ENCODE measurements at regions not wholly inside any gene's neighbourhood (a gene's known extent, or its start where the extent isn't known, plus 50 kb on each side); places are given as distances from the start of the nearest gene placed in this dataset.
"Not testable (repeated sequence)": the region's sequence is repeated elsewhere in the genome, so short reads cannot be mapped to it uniquely, and the experiment has no call there.

- ChIA-PET CTCF (interaction anchor here (1.0 kb wide), 1 partner anchor 23 kb away, joined by 4 read pairs; no protein-coding TSS in a partner anchor), POLR2A (no interaction called here)
- H3K4me3 ChIP-seq (ENCODE audit: low read depth, low read length) = no peak overlapping the region
- DNase-seq (ENCODE audit: low read depth, low spot score) = no peak
- TF ChIP-seq CTCF (IDR thresholded peaks at IDR 0.05; ENCODE audit: insufficient read depth, low read length, missing control alignments) = no peak
These were observed 298.9 kb upstream of the NCKAP5 start for GRCh38 chr2:133867166-133867565.

GRCh38 chr2:133871545-133872209 lies 303.4 kb upstream of the NCKAP5 start:
- CTCF ChIA-PET = no interaction called here
- no peak for DNase-seq (ENCODE audit: low read depth, low spot score)
- no peak for TF ChIP-seq CTCF (IDR thresholded peaks at IDR 0.05; ENCODE audit: insufficient read depth, low read length, missing control alignments)
- POLR2A ChIA-PET = no interaction called here
- no peak overlapping the region for H3K4me3 ChIP-seq (ENCODE audit: low read depth, low read length)

GRCh38 chr2:133878326-133878725 lies 310.1 kb upstream of the NCKAP5 start:
- DNase-seq (ENCODE audit: low read depth, low spot score) = no peak
- ChIA-PET POLR2A (no interaction called here), CTCF (interaction anchor here (1.0 kb wide), 1 partner anchor 9 kb away, joined by 4 read pairs; no protein-coding TSS in a partner anchor)
- no peak for TF ChIP-seq CTCF (IDR thresholded peaks at IDR 0.05; ENCODE audit: insufficient read depth, low read length, missing control alignments)
- no peak overlapping the region for H3K4me3 ChIP-seq (ENCODE audit: low read depth, low read length)

GRCh38 chr2:133879703-133880102 lies 311.4 kb upstream of the NCKAP5 start:
- POLR2A ChIA-PET = no interaction called here
- no peak for TF ChIP-seq CTCF (IDR thresholded peaks at IDR 0.05; ENCODE audit: insufficient read depth, low read length, missing control alignments)
- CTCF ChIA-PET = interaction anchor here (0.7 to 0.8 kb wide), 2 partner anchors 34 to 572 kb away, joined by 3 read pairs; no protein-coding TSS in a partner anchor
- DNase-seq (ENCODE audit: low read depth, low spot score) = no peak
- H3K4me3 ChIP-seq (ENCODE audit: low read depth, low read length) = no peak overlapping the region

GRCh38 chr2:133882159-133882558 lies 313.9 kb upstream of the NCKAP5 start:
- POLR2A ChIA-PET; DNase-seq (ENCODE audit: low read depth, low spot score); H3K4me3 ChIP-seq (ENCODE audit: low read depth, low read length): not testable (repeated sequence)
- CTCF ChIA-PET = interaction anchor here (0.9 to 8.0 kb wide), 3 partner anchors 237 to 567 kb away, joined by 5 to 93 read pairs (median 87); no protein-coding TSS in a partner anchor

GRCh38 chr2:133884739-133885381 lies 316.6 kb upstream of the NCKAP5 start:
- H3K4me3 ChIP-seq (ENCODE audit: low read depth, low read length) = no peak overlapping the region
- ChIA-PET CTCF (interaction anchor here (0.9 to 8.0 kb wide), 31 partner anchors 14 to 1014 kb away, joined by 3 to 93 read pairs (median 4); no protein-coding TSS in a partner anchor), POLR2A (no interaction called here)
- peak; percentile 3 for DNase-seq (ENCODE audit: low read depth, low spot score)
- TF ChIP-seq CTCF (IDR thresholded peaks at IDR 0.05; ENCODE audit: insufficient read depth, low read length, missing control alignments) = no peak

Measured in AG04449 (cell line).